WTC11 (cell line): ENCODE measurements at regions not wholly inside any gene's neighbourhood (a gene's known extent, or its start where the extent isn't known, plus 50 kb on each side); places are given as distances from the start of the nearest gene placed in this dataset.

Experiments used
- ATAC-seq: fragments of 200-7000 bp; cut with Tn5 transposase; 2 replicates; pipeline ENCODE4 v1.10.0; 2021; ENCODE audit warnings: mild to moderate bottlenecking, moderate library complexity
- CTCF ChIA-PET: fragments of 300-600 bp; sonication (Branson Sonifier 250); formaldehyde crosslinking; loops from one replicate; lab custom pipeline; 2021; ENCODE audit warnings: antibody characterized with exemption; lab: Charles Lee
- POLR2A ChIA-PET: fragments of 350-600 bp; sonication (Branson Sonifier 250); formaldehyde crosslinking; loops from one replicate; lab custom pipeline; 2021; ENCODE audit warnings: antibody characterized with exemption; lab: Charles Lee
- DNase-seq: peaks from one replicate; pipeline ENCODE4 v3.0.0; 2021; ENCODE audit warnings: low spot score
- H3K27ac Mint-ChIP-seq: 2 replicates; pipeline ENCODE4 v1.8.0; 2021; ENCODE audit warnings: mixed read lengths
- H3K27me3 Mint-ChIP-seq: 2 replicates; pipeline ENCODE4 v1.8.0; 2021; ENCODE audit warnings: low read depth, mild to moderate bottlenecking, moderate library complexity, mixed read lengths
- H3K36me3 Mint-ChIP-seq: 2 replicates; pipeline ENCODE4 v1.8.0; 2021; ENCODE audit warnings: mixed read lengths
- H3K4me1 Mint-ChIP-seq: 2 replicates; pipeline ENCODE4 v1.8.0; 2022; ENCODE audit warnings: mixed read lengths
- H3K4me3 Mint-ChIP-seq: 2 replicates; pipeline ENCODE4 v1.8.0; 2021; ENCODE audit warnings: mild to moderate bottlenecking, moderate library complexity, mixed read lengths
- H3K9me3 Mint-ChIP-seq: 2 replicates; pipeline ENCODE4 v1.8.0; 2021; ENCODE audit warnings: mixed read lengths
- AFF4 ChIP-seq: sonication (generic); formaldehyde crosslinking; IDR thresholded peaks from 2 replicates; pipeline ENCODE4 v1.8.1; 2023; ENCODE audit warnings: mild to moderate bottlenecking, missing genetic modification reagents, borderline replicate concordance
- ATF3 ChIP-seq: sonication (generic); formaldehyde crosslinking; conservative IDR thresholded peaks from 2 replicates; pipeline ENCODE4 v1.8.1; 2022; ENCODE audit warnings: mild to moderate bottlenecking, missing genetic modification reagents
- CDX4 ChIP-seq: fragments of 250-450 bp; sonication (Bioruptor Pico); IDR thresholded peaks from 2 replicates; pipeline ENCODE4 v1.9.0; 2021; ENCODE audit warnings: moderate library complexity, mild to moderate bottlenecking, inconsistent platforms, borderline replicate concordance
- FOXK1 ChIP-seq: sonication (generic); formaldehyde crosslinking; IDR thresholded peaks from 2 replicates; pipeline ENCODE4 v1.8.0; 2022; ENCODE audit warnings: mild to moderate bottlenecking, moderate library complexity, missing genetic modification reagents
- GRHL2 ChIP-seq: fragments of 250-450 bp; sonication (Bioruptor Pico); IDR thresholded peaks from 2 replicates; pipeline ENCODE4 v1.8.0; 2022; ENCODE audit warnings: mild to moderate bottlenecking, moderate library complexity; ENCODE audit not compliant: insufficient replicate concordance, severe bottlenecking
- IRF1 ChIP-seq: sonication (generic); formaldehyde crosslinking; IDR thresholded peaks from 2 replicates; pipeline ENCODE4 v1.8.0; 2023; ENCODE audit warnings: missing genetic modification reagents
- IRF2 ChIP-seq: sonication (generic); formaldehyde crosslinking; IDR thresholded peaks from 2 replicates; pipeline ENCODE4 v1.8.0; 2022; ENCODE audit warnings: low read depth, missing genetic modification reagents, borderline replicate concordance
- MYBL2 ChIP-seq: sonication (generic); formaldehyde crosslinking; IDR thresholded peaks from 2 replicates; pipeline ENCODE4 v1.8.1; 2023; ENCODE audit warnings: mild to moderate bottlenecking, moderate library complexity, missing genetic modification reagents
- NFYB ChIP-seq: sonication (generic); formaldehyde crosslinking; conservative IDR thresholded peaks from 2 replicates; pipeline ENCODE4 v1.8.0; 2022; ENCODE audit warnings: low read depth, missing genetic modification reagents
- OVOL2 ChIP-seq: fragments of 250-450 bp; sonication (Bioruptor Pico); IDR thresholded peaks from 2 replicates; pipeline ENCODE4 v1.9.0; 2021; ENCODE audit warnings: mild to moderate bottlenecking, borderline replicate concordance
- PRRX2 ChIP-seq: fragments of 250-450 bp; sonication (Bioruptor Pico); IDR thresholded peaks from 2 replicates; pipeline ENCODE4 v1.8.0; 2021; ENCODE audit warnings: mild to moderate bottlenecking
- RORB ChIP-seq: fragments of 250-450 bp; sonication (Bioruptor Pico); IDR thresholded peaks from 2 replicates; pipeline ENCODE4 v1.9.0; 2021; ENCODE audit warnings: mild to moderate bottlenecking
- TCF7 ChIP-seq: sonication (generic); formaldehyde crosslinking; IDR thresholded peaks from 2 replicates; pipeline ENCODE4 v1.8.0; 2022; ENCODE audit warnings: mild to moderate bottlenecking, low read depth, missing genetic modification reagents, moderate library complexity
- TP53 ChIP-seq: sonication (generic); formaldehyde crosslinking; IDR thresholded peaks from 2 replicates; pipeline ENCODE4 v1.8.1; 2023; ENCODE audit warnings: mild to moderate bottlenecking, missing genetic modification reagents
- ZBTB43 ChIP-seq: sonication (generic); formaldehyde crosslinking; IDR thresholded peaks from 2 replicates; pipeline ENCODE4 v1.8.1; 2023; ENCODE audit warnings: mild to moderate bottlenecking, missing genetic modification reagents
- ZNF416 ChIP-seq: fragments of 250-450 bp; sonication (Bioruptor Pico); IDR thresholded peaks from 2 replicates; pipeline ENCODE4 v1.9.0; 2021; ENCODE audit warnings: mild to moderate bottlenecking, inconsistent platforms
- ZNF532 ChIP-seq: fragments of 250-450 bp; sonication (Bioruptor Pico); IDR thresholded peaks from 2 replicates; pipeline ENCODE4 v1.9.0; 2021; ENCODE audit warnings: mild to moderate bottlenecking, borderline replicate concordance

GRCh38 chr16:54554581-54554980 is 268.0 kb upstream of the IRX3 start (continued):
- TF ChIP-seq ZNF532 (CRISPR knock-in tag) (no peak), NFYB (CRISPR knock-in tag) (no peak), TCF7 (CRISPR knock-in tag) (no peak)

- H3K27ac Mint-ChIP-seq, result no peak overlapping the region
- 0 out of 2 replicates have a peak, but pooled peaks cover 4% of the 10 kb centered on the region for H3K4me1 Mint-ChIP-seq
- POLR2A ChIA-PET, result no interaction called here
- H3K9me3 Mint-ChIP-seq, result peaks cover 9% of the 10 kb centered on the region
- no peak for DNase-seq
- no peaks in the 10 kb centered on the region for H3K27me3 Mint-ChIP-seq
- ATAC-seq, result no peak
- no peak overlapping the region for H3K4me3 Mint-ChIP-seq
- TF ChIP-seq AFF4 (CRISPR knock-in tag), result no peak
- TF ChIP-seq ZBTB43, result no peak
- no peak for TF ChIP-seq ATF3
- TF ChIP-seq PRRX2 (CRISPR knock-in tag), result no peak
- TF ChIP-seq GRHL2 (CRISPR knock-in tag), result no peak
- no peaks in the 10 kb centered on the region for H3K36me3 Mint-ChIP-seq
- CTCF ChIA-PET, result no interaction called here
These were observed 261.7 kb upstream of the IRX3 start for GRCh38 chr16:54548281-54548680.

GRCh38 chr16:54547052-54547451 is 260.5 kb upstream of the IRX3 start:
- ATAC-seq (no peak), DNase-seq (no peak)
- no peak overlapping the region for H3K27ac Mint-ChIP-seq
- no peak overlapping the region for H3K4me3 Mint-ChIP-seq
- CTCF ChIA-PET, result no interaction called here
- TF ChIP-seq FOXK1 (no peak), IRF2 (no peak), IRF1 (CRISPR knock-in tag) (no peak), CDX4 (CRISPR knock-in tag) (no peak), TP53 (no peak), TCF7 (CRISPR knock-in tag) (no peak), MYBL2 (CRISPR knock-in tag) (no peak), ZNF416 (no peak), RORB (no peak), OVOL2 (CRISPR knock-in tag) (no peak), GRHL2 (CRISPR knock-in tag) (no peak)
- no peaks in the 10 kb centered on the region for H3K27me3 Mint-ChIP-seq
- H3K36me3 Mint-ChIP-seq, result no peaks in the 10 kb centered on the region
- POLR2A ChIA-PET, result no interaction called here
- no peaks in the 10 kb centered on the region for H3K4me1 Mint-ChIP-seq
- peaks cover 7% of the 10 kb centered on the region for H3K9me3 Mint-ChIP-seq
